ENCODE measurements at regions not wholly inside any gene's neighbourhood (a gene's known extent, or its start where the extent isn't known, plus 50 kb on each side); places are given as distances from the start of the nearest gene placed in this dataset.
"Not testable (repeated sequence)": the region's sequence is repeated elsewhere in the genome, so short reads cannot be mapped to it uniquely, and the experiment has no call there.

GRCh38 chr6:58351619-58352018 lies 1034.2 kb downstream of the PRIM2 start:
- not testable (repeated sequence) for H3K9me3 ChIP-seq (ENCODE audit: control insufficient read depth, low read depth, low read length); H3K27me3 ChIP-seq (ENCODE audit: control insufficient read depth, insufficient read depth, low read length)
- WGBS (ENCODE audit: insufficient coverage, low lambda C conversion rate), result no CpG with 5 or more reads among the region's 1 CpG

GRCh38 chr6:58358452-58358851 lies 1041.0 kb downstream of the PRIM2 start:
- not testable (repeated sequence) for H3K9me3 ChIP-seq (ENCODE audit: control insufficient read depth, low read depth, low read length); H3K36me3 ChIP-seq (ENCODE audit: control insufficient read depth, insufficient read depth, low read length); H3K4me1 ChIP-seq (ENCODE audit: control insufficient read depth, insufficient read depth, low read length); DNase-seq; H3K4me3 ChIP-seq (ENCODE audit: low read length); H3K27me3 ChIP-seq (ENCODE audit: control insufficient read depth, insufficient read depth, low read length); H3K27ac ChIP-seq (ENCODE audit: low read length)
- no CpG with 5 or more reads among the region's 1 CpG for WGBS (ENCODE audit: insufficient coverage, low lambda C conversion rate)

More at GRCh38 chr6:58351619-58352018, 1034.2 kb downstream of the PRIM2 start:
- H3K4me3 ChIP-seq (ENCODE audit: low read length); DNase-seq; H3K4me1 ChIP-seq (ENCODE audit: control insufficient read depth, insufficient read depth, low read length); H3K27ac ChIP-seq (ENCODE audit: low read length); H3K36me3 ChIP-seq (ENCODE audit: control insufficient read depth, insufficient read depth, low read length): not testable (repeated sequence)

- DNase-seq; H3K4me3 ChIP-seq (ENCODE audit: low read length): not testable (repeated sequence)
- 74% methylated on average over 2 of the region's 3 CpGs for WGBS (ENCODE audit: insufficient coverage, low lambda C conversion rate)
These were observed 1048.4 kb downstream of the PRIM2 start for GRCh38 chr6:58365856-58366255.

GRCh38 chr6:58406659-58407058 lies 1089.2 kb downstream of the PRIM2 start:
- DNase-seq; H3K27me3 ChIP-seq (ENCODE audit: control insufficient read depth, insufficient read depth, low read length); H3K4me3 ChIP-seq (ENCODE audit: low read length); H3K9me3 ChIP-seq (ENCODE audit: control insufficient read depth, low read depth, low read length); H3K4me1 ChIP-seq (ENCODE audit: control insufficient read depth, insufficient read depth, low read length); H3K27ac ChIP-seq (ENCODE audit: low read length); H3K36me3 ChIP-seq (ENCODE audit: control insufficient read depth, insufficient read depth, low read length): not testable (repeated sequence)
- WGBS (ENCODE audit: insufficient coverage, low lambda C conversion rate), result 100% methylated on average over 1 of the region's 2 CpGs

More at GRCh38 chr6:58365856-58366255, 1048.4 kb downstream of the PRIM2 start:
- H3K4me1 ChIP-seq (ENCODE audit: control insufficient read depth, insufficient read depth, low read length); H3K36me3 ChIP-seq (ENCODE audit: control insufficient read depth, insufficient read depth, low read length); H3K27me3 ChIP-seq (ENCODE audit: control insufficient read depth, insufficient read depth, low read length); H3K9me3 ChIP-seq (ENCODE audit: control insufficient read depth, low read depth, low read length); H3K27ac ChIP-seq (ENCODE audit: low read length): not testable (repeated sequence)

GRCh38 chr6:58419321-58419720 lies 1101.9 kb downstream of the PRIM2 start:
- H3K4me1 ChIP-seq (ENCODE audit: control insufficient read depth, insufficient read depth, low read length), result no peaks in the 10 kb centered on the region
- no peak overlapping the region for H3K27ac ChIP-seq (ENCODE audit: low read length)
- H3K27me3 ChIP-seq (ENCODE audit: control insufficient read depth, insufficient read depth, low read length), result no peaks in the 10 kb centered on the region
- no peaks in the 10 kb centered on the region for H3K36me3 ChIP-seq (ENCODE audit: control insufficient read depth, insufficient read depth, low read length)
- no peak for DNase-seq
- H3K4me3 ChIP-seq (ENCODE audit: low read length), result no peak overlapping the region
- no peaks in the 10 kb centered on the region for H3K9me3 ChIP-seq (ENCODE audit: control insufficient read depth, low read depth, low read length)
